ENCODE measurements at regions not wholly inside any gene's neighbourhood (a gene's known extent, or its start where the extent isn't known, plus 50 kb on each side); places are given as distances from the start of the nearest gene placed in this dataset.

DNA sequence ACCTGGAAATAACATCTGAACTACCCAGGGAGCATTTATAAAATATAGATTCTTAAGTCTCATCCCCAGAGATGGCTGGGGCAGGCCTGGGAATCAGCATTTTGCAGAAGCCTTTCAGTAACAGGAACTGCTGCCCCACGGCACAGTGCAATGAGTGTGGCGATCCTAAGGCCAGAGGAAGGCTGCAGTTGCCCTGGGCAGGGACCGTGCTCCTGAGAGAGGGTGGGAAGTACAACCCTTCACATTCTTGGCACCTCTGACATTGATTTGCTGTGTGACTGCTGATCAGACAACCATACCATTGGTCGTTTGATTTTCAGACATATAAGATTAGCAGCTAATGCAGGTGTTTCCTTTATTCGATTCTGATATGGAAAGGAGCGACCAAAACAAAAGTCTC lies 233.6 kb downstream of the STIM2 start:
- TF ChIP-seq, protein P1, sequence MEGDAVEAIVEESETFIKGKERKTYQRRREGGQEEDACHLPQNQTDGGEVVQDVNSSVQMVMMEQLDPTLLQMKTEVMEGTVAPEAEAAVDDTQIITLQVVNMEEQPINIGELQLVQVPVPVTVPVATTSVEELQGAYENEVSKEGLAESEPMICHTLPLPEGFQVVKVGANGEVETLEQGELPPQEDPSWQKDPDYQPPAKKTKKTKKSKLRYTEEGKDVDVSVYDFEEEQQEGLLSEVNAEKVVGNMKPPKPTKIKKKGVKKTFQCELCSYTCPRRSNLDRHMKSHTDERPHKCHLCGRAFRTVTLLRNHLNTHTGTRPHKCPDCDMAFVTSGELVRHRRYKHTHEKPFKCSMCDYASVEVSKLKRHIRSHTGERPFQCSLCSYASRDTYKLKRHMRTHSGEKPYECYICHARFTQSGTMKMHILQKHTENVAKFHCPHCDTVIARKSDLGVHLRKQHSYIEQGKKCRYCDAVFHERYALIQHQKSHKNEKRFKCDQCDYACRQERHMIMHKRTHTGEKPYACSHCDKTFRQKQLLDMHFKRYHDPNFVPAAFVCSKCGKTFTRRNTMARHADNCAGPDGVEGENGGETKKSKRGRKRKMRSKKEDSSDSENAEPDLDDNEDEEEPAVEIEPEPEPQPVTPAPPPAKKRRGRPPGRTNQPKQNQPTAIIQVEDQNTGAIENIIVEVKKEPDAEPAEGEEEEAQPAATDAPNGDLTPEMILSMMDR (IDR thresholded peaks at IDR 0.05): no peak
- no peak for TF ChIP-seq POLR2A (IDR thresholded peaks at IDR 0.05; ENCODE audit: low read depth)

All from esophagus muscularis mucosa (tissue), 3 donors.